GM18507 (cell line): ENCODE measurements at regions not wholly inside any gene's neighbourhood (a gene's known extent, or its start where the extent isn't known, plus 50 kb on each side); places are given as distances from the start of the nearest gene placed in this dataset.
"Not testable (repeated sequence)": the region's sequence is repeated elsewhere in the genome, so short reads cannot be mapped to it uniquely, and the experiment has no call there.

Experiments used
- DNase-seq: peaks from one replicate; pipeline ENCODE4 v3.0.0; 2011; ENCODE audit warnings: low read depth; ENCODE audit not compliant: insufficient read length; ENCODE audit errors: extremely low spot score
- FAIRE-seq: peaks from 2 replicates; lab custom pipeline; 2011; peaks lifted over from hg19 to GRCh38; lab: Jason Lieb, UNC

DNA sequence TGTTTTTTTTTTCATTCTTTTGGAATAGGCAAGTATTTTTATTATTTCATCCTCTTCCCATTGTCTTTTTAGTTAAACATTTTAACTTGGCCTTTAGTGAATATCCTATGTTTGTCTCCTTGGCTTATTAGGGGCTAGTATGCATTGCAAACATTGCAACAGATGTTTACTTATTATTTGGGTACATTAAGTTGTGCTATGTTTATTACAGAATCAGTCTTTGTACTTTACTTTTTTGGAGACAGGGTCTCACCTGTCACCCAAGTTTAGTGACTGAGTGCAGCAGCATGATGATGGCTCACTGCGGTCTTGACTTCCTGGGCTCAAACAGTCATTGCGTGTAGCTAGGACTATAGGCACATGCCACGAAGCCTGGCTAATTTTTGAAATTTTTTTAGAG lies 51.1 kb upstream of the NUDT6 start:
- FAIRE-seq (no peak), DNase-seq (no peak)

DNA sequence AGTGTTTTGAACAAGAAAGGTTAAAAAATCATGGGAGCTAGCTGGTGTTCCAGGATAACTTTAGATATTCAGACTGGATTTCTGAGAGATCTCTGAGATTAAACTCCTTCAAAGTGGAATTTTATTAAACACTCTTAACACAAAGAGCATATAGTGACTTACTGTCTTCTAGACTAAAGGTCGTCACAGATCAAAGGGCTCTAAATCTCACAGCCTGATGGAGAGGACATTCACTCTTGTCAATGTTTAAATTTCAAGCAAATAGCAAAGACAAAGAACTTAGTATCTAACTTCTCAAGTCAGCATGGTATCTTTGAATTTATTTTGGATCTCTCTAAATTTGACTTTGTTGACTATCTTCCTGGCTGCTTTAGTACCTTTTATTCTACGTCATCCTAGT lies 53.7 kb upstream of the NUDT6 start:
- FAIRE-seq (no peak), DNase-seq (no peak)

DNA sequence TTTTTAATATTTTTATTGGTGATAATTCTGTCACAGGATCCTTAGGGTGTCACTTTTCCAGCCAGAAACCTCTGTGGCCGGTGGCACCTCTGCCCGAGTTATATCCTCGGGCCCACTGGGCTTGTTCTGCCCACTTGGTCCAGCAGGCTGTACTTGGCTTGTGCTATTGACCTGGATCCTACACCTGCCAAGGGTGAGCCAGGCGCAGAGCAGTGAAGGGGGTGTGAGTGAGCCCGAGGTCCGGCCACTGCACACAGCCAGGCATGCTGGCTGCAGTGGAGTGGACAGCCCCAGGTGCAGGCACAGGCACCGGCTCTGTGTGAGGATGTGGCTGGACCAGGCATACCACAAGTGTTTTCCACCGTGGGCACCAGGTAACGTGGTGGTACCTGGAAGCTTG lies 54.7 kb upstream of the NUDT6 start:
- FAIRE-seq (no peak), DNase-seq (no peak)

DNA sequence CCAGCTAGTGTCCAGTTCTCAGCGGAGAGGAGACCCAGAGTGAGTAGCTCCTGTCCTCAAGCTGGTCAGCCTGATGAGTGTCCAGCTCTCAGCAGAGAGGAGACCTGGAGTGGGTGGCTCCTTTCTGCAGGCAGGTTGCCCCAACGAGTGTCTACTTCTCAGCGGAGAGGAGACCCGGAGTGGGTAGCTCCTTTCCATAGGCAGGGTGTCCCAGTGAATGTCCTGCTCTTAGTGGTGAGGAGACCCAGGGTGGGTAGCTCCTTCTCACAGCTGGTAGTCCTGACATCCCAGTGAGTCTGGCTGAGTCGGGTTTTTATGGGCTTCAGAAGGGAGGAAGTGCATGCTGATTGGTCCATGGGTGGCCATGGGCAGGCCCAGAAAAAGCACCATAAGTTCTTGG lies 55.7 kb upstream of the NUDT6 start:
- no peak for FAIRE-seq
- no peak for DNase-seq

DNA sequence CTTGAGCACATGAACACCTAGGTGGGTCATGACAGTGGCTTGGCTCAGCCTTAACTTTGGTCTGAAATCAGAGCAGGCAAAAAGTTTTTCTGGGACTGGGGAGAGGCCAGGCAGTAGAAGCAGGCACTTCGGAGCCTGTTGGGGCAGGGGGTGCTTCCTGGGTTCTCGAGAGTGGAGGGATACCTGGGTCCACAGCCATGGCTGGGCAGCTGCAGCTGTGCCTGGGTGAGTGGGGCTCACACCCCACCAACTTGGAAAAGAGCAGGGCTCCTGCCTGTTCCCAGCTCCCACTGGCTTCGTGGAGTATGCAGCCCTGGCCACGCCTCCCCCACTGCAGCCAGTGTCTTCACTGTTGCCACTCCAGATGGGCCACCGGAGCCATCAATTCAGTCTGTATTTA lies 56.4 kb upstream of the NUDT6 start:
- no peak for DNase-seq
- no peak for FAIRE-seq

DNA sequence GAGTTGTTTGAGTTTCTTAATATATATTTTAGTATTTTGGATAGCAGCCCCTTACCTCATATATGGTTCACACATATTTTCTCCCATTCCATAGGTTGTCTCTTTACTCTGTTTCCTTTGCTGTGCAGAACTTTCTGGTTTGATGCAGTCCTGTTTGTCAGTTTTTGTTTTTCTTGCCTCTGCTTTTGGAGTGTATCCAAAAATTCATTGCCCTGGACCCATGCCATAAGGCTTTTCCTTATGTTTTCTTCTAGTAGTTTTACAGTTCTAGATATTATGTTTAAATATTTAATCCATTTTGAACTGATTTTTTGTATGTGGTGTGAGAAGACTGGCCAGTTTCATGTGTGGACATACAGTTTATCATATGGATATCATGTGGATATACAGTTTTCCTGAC lies 58.5 kb upstream of the NUDT6 start:
- DNase-seq (no peak), FAIRE-seq (no peak)

DNA sequence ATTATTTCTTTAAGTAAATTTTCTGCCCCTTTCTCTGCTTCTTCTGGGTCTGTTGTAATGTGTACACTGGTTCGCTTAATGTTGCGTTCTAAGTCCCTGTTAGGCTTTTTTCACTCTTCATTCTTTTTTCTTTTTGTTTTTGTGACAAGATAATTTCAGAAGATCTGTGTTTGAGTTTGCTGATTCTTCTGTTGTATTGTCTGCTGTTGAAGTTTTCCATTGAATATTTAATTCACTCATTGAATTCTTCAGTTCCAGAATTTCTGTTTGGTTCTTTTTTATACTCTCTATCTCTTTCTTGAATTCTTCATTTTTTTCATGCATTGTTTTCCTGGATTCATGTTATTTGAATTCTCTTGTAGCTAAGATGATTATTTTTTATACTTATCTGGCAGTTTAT lies 66.3 kb upstream of the NUDT6 start:
- DNase-seq (no peak), FAIRE-seq (no peak)

DNA sequence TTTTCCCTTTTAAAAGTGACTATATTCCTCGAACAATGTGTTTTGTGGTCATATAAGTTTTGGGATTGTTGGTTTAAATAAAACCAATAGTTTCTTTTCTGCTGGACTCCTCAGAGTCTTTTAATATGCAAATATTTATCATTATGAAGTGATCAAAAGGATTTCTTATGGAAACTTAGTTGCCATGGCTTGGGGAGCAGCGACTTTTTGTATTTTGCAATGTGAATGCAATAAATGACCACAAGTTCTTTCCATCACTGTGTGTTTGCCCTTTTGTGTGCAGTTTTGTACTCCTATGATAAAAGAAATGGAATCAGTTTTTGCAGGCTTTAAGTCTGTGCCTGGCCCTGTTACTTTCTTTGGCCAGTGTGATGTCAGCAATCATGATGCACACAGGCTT lies 68.5 kb upstream of the NUDT6 start:
- FAIRE-seq (no peak), DNase-seq (no peak)

DNA sequence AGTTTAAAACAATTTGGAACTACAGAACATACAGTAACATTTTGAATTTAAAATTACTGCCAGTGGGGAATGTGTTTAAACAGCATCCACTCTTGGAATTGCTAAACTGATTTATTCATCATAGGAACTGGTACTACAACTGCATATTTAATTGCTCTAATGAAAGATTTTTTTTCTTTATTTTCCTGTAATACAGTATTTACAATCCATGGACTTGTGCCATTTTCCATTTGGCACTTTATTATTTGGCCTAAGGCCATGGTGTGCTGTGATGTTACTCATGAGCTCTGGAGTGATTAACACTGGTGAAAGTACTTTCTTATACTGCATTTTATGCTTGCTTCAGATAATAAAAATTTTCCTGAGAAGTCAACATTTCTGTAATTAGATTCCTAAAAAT lies 69.7 kb upstream of the NUDT6 start:
- FAIRE-seq (no peak), DNase-seq (no peak)

DNA sequence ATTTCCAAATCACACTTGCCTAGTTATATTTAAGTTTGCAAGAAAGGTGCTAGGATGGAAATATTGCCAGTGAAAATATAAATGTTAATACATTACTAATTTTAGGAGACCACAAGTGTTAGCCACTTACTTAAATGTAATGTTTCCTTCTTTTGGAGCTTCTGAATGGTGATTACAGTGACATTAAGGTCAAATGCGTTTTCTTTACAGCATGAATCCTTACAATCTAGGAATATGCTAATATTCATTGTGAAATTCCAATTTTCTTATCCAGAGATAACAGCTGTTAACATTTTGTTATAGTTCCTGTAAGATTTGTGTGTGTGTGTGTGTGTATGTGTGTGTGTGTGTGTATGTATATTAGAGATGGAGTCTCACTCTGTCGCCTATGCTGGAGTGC lies 70.2 kb upstream of the NUDT6 start:
- no peak for FAIRE-seq
- no peak for DNase-seq

DNA sequence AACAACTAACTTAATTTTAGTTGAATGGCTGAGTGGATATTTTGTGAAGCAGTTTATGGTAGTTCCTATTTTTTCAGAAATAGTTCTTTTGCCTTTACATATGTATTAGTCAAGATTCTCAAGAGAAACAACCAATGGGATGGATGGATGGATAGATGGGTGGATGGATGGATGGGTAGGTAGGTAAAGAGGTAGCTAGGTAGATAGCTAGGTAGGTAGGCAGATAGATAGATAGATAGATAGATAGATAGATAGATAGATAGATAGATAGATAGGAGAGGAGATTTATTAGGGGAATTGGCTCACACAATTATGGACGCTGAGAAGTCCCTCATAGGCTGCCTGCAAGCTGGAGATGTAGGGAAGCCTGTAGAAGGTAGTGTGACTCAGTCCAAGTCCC lies 74.0 kb upstream of the NUDT6 start:
- DNase-seq (no peak), FAIRE-seq (no peak)

DNA sequence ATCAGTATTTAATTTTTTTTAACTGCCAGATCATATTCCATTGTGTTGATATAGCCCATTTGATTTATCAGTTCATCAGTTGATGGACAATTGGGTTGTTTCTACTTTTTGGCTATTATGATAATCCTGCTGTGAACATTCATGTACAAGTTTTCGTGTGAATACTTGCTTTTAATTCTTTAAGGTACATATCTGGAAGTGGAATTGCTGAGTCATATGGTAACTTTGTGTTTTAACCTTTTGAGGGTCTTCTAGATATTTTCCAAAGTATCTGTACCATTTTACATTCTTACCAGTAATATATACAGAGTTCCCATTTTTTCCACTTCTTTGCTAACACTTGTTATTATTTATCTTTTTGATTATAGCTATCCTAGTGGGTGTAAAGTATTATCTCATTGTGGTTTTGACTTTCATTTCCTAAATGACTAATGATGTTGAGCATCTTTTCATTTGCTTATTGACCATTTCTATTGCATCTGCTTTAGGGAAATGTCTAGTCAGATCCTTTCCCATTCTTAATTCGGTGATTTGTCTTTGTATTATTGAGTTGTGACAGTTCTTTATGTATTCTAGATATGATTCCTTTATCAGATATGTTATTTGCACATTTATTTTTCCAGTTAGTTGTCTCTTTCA lies 75.2 kb upstream of the NUDT6 start:
- no peak for FAIRE-seq
- DNase-seq: no peak

DNA sequence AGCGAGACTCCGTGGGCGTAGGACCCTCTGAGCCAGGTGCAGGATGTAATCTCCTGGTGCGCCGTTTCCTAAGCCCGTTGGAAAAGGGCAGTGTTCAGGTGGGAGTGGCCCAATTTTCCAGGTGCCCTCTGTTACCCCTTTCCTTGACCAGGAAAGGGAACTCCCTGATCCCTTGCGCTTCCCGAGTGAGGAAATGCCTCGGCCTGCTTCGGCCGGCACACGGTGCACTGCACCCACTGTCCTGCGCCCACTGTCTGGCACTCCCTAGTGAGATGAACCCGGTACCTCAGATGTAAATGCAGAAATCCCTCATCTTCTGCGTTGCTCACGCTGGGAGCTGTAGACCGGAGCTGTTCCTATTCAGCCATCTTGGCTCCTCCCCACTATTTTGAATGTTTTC lies 81.7 kb upstream of the NUDT6 start:
- not testable (repeated sequence) for DNase-seq, FAIRE-seq

DNA sequence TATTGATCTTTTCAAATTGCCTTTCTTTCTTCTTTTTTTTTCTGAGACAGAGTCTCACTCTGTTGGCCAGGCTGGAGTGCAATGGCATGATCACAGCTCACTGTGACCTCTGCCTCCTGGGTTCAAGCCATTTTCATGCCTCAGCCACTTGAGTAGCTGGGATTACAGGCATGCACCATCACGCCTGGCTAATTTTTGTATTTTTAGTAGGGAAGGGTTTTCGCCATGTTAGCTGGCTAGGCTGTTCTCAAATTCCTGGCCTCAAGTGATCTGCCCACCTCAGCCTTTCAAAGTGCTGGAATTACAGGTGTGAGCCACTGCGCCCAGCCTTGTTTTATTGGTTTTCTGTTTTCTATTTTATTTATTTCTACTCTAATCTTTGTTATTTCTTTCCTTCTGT lies 82.7 kb upstream of the NUDT6 start:
- not testable (repeated sequence) for FAIRE-seq, DNase-seq

DNA sequence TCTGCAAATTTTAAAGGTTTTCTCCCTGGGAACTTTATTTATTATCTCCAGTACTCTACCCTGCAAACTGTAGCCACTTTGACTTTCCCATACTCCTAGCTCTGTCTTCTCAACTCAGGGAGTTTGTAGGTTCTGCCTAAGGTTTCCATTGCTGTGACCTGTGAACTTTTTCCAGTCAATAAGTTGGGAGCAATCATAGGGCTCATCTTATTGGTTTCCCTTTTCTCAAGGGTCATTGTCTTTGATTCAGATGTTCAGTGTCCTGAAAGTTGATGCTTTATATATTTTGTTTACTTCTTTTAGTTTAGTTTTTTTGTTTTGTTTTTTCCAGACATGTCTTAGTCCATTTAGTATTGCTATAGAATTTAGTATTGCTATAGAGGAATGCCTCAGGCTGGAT lies 85.3 kb upstream of the NUDT6 start:
- DNase-seq: no peak
- no peak for FAIRE-seq

DNA sequence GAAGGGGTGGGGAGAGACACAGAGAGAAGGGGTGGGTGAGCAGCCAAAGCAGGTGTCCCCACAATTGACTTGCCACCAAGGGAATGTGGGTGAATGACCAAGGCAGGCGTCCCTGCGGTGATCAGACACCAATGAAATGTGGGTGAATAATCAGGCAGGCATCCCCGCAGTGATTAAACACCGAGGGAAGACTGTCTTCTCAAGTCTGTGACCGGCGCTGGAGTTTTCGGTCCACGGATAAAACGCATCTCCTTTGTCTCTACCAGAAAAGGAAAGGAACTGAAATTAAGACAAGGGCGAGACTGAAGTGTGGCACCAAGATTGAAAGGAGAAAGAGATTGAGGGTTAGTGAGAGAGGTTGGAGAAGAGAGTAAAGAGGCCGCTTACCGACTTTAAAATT lies 90.0 kb upstream of the NUDT6 start:
- not testable (repeated sequence) for FAIRE-seq, DNase-seq

DNA sequence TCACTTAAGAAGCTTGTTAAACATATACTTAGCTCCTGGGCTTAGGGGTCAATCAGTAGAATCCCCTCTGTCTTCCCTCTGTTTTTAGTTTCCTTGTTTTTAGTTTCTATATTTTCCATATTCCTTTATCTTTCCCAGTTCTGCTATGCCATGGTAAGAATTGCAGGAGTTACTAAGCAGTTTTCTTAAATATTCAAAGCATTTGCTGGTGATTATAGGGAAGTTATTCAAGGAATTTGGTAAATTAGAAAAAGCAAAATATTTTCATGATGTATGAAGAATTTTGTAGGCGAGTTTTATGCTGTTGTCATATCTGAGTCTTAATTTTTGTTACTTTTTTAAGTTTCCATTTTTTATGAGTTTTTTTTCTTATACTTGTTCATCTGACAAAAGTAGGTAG lies 91.6 kb upstream of the NUDT6 start:
- no peak for DNase-seq
- FAIRE-seq: no peak

DNA sequence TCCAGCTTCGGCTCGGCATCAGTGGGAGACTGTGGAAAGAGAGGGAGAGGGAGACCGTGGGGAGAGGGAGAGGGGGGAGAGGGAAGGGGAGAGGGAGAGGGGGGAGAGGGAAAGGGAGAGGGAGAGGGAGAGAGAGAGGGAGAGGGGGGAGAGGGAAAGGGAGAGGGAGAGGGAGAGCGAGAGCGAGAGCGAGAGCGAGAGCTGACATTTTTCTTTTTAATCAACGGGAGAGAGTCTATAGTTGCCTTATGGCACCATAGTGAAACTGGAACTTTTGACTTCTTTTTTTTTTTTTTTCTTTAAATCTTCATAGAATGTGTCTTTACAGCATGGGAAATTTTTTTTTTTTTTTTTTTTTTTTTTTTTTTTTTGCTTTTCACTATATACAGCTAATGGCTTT lies 94.7 kb upstream of the NUDT6 start:
- FAIRE-seq (no peak), DNase-seq (no peak)

DNA sequence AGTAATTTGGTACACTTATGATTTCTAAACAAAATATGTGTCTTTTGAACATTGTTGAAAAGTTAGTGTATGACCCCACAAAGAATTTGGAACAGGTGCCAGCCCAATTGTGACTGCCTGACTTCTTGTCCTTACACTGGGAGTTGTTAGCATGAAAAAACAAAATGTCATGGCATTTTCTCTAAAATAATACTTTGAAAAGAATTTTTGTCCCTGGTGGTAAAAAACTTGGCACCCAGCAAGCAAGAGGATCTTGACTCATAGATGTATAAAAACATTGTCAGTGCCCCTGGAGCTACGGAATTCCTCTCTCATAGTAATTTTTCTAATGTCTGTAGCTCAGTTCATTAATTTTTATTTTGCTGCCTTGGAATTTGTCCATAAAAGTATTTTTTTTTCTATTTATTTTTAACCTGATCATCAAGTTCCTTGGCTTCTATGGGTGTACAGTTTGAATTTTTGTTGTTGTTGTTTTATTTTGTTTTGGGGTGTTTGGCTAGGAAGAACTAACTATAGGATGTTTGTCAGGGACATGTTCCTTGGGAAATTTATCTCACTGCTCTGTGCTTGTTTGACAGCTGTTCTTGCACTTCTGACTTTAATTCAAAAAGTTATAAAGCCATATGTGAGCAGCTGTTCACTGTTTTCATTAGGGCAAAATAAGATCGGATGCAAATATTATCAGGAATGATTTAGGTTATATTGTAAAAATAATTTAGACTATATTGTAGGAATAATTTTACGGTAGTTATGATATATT lies 95.4 kb upstream of the NUDT6 start:
- DNase-seq (no peak), FAIRE-seq (no peak)

DNA sequence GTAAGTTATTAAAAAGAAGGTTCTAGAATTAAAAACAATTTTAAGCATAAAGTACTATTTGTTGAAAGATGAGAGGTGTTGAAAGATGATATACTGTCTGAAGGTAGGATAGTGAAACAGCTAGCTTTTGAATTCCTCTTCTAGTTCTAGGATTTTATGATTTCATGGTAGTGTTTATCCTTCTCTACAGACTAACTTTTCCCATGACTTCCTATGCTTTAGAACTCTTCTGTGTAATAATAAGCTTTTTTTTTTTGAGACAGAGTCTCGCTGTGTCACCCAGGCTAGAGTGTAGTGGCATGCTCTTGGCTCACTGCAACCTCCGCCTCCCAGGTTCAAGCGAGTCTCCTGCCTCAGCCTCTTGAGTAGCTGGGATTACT lies 96.0 kb upstream of the NUDT6 start:
- DNase-seq (no peak), FAIRE-seq (no peak)

DNA sequence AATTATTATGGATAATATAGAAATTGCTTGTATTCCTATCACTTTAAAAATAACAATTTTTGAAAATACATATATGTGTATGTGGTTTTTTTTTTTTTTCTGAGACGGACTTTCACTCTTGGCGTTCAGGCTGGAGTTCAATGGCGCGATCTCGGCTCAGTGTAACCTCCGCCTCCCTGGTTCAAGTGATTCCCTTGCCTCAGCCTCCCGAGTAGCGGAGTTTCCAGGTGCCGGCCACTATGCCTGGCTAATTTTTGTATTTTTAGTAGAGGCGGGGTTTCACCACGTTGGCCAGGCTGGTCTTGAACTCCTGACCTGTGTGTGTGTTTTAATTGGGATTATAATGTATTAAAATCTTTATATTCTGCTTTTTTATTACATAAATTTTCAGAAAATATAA lies 97.9 kb upstream of the NUDT6 start:
- FAIRE-seq (no peak), DNase-seq (no peak)

DNA sequence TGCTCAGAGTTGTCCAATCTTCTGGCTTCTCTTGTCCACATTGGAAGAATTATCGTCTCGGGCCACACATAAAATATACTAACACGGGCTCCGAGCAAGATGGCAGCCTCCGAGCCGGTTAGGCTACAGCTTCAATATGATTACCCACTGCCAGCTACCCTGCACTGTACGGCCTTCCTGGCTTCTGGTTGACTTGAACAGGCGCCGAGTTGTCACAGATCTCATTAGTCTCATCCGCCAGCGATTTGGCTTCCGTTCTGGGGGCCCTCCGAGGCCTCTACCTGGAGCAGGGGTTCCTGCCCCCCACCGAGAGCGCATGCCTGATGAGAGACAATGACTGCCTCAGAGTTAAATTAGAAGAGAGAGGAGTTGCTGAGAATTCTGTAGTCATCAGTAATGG lies 101.2 kb upstream of the NUDT6 start:
- DNase-seq (no peak), FAIRE-seq (no peak)
